GM23338 (cell line): ENCODE measurements at regions not wholly inside any gene's neighbourhood (a gene's known extent, or its start where the extent isn't known, plus 50 kb on each side); places are given as distances from the start of the nearest gene placed in this dataset.

Source experiments
- ATAC-seq: fragments of 200-7000 bp; cut with Tn5 transposase; 3 replicates; pipeline ENCODE4 v1.9.1; 2020
- DNase-seq: peaks from one replicate; pipeline ENCODE4 v3.0.0-alpha.2; 2015; ENCODE audit warnings: low spot score
- H2AFZ ChIP-seq: fragments of 200-600 bp; sonication (generic); 2 replicates; pipeline ENCODE4 v1.8.0; 2016; ENCODE audit warnings: antibody characterized with exemption, mild to moderate bottlenecking, moderate library complexity
- H3F3A ChIP-seq: fragments of 200-600 bp; sonication (generic); replicated peaks from 2 replicates; pipeline ENCODE4 v1.8.0; 2017; ENCODE audit warnings: antibody characterized with exemption, mixed run types, low read depth
- H3K27ac ChIP-seq: fragments of 200-600 bp; sonication (generic); 2 replicates; pipeline ENCODE4 v1.6.1; 2016; ENCODE audit warnings: low read depth
- H3K27me3 ChIP-seq: fragments of 200-600 bp; sonication (generic); 2 replicates; pipeline ENCODE4 v1.8.0; 2016; ENCODE audit warnings: mild to moderate bottlenecking, mixed run types, moderate library complexity; ENCODE audit not compliant: insufficient read depth
- H3K36me3 ChIP-seq: fragments of 200-600 bp; sonication (generic); 2 replicates; pipeline ENCODE4 v1.8.0; 2016; ENCODE audit warnings: mild to moderate bottlenecking; ENCODE audit not compliant: insufficient read depth
- H3K4me1 ChIP-seq: fragments of 200-600 bp; sonication (generic); 2 replicates; pipeline ENCODE4 v1.8.0; 2016; ENCODE audit warnings: mild to moderate bottlenecking, moderate library complexity; ENCODE audit not compliant: insufficient read depth
- H3K4me2 ChIP-seq: fragments of 200-600 bp; sonication (generic); 2 replicates; pipeline ENCODE4 v1.7.1; 2017; ENCODE audit warnings: mixed run types
- H3K4me3 ChIP-seq: fragments of 200-600 bp; sonication (generic); 2 replicates; pipeline ENCODE4 v1.6.1; 2016; ENCODE audit warnings: mixed run types
- H3K79me2 ChIP-seq: fragments of 200-600 bp; sonication (generic); replicated peaks from 2 replicates; pipeline ENCODE4 v1.8.0; 2017; ENCODE audit warnings: mild to moderate bottlenecking; ENCODE audit not compliant: insufficient read depth
- H3K9me2 ChIP-seq: fragments of 200-600 bp; sonication (generic); 2 replicates; pipeline ENCODE4 v1.8.0; 2017; ENCODE audit not compliant: insufficient read depth
- H4K20me1 ChIP-seq: fragments of 200-600 bp; sonication (generic); replicated peaks from 2 replicates; pipeline ENCODE4 v1.8.0; 2017; ENCODE audit warnings: mild to moderate bottlenecking; ENCODE audit not compliant: insufficient read depth
- H3K27ac Mint-ChIP-seq: 2 replicates; pipeline ENCODE4 v1.8.0; 2020; ENCODE audit warnings: inconsistent platforms, mild to moderate bottlenecking, moderate library complexity, mixed read lengths
- H3K27me3 Mint-ChIP-seq: 3 replicates; pipeline ENCODE4 v1.8.0; 2022; ENCODE audit warnings: low read depth, mild to moderate bottlenecking, moderate library complexity, mixed read lengths, inconsistent platforms; ENCODE audit not compliant: insufficient read depth, poor library complexity
- H3K36me3 Mint-ChIP-seq: 3 replicates; pipeline ENCODE4 v1.8.0; 2021; ENCODE audit warnings: low read depth, mild to moderate bottlenecking, inconsistent platforms, moderate library complexity, mixed read lengths
- H3K4me1 Mint-ChIP-seq: 3 replicates; pipeline ENCODE4 v1.8.0; 2020; ENCODE audit warnings: mild to moderate bottlenecking, inconsistent platforms, mixed read lengths
- H3K4me3 Mint-ChIP-seq: 3 replicates; pipeline ENCODE4 v1.8.0; 2021; ENCODE audit warnings: moderate library complexity, mild to moderate bottlenecking, inconsistent platforms, mixed read lengths
- H3K9me3 Mint-ChIP-seq: 3 replicates; pipeline ENCODE4 v1.8.0; 2020; ENCODE audit warnings: moderate library complexity, mild to moderate bottlenecking, inconsistent platforms, mixed read lengths
- CREB1 ChIP-seq: fragments of 250-450 bp; sonication (Bioruptor Pico); IDR thresholded peaks from 2 replicates; pipeline ENCODE4 v1.5.0; 2020; ENCODE audit warnings: low read depth, mild to moderate bottlenecking, moderate library complexity
- ETS1 ChIP-seq: IDR thresholded peaks from 2 replicates; pipeline ENCODE4 v1.6.1; 2016; ENCODE audit warnings: antibody characterized with exemption
- EZH2phosphoT487 ChIP-seq: fragments of 200-600 bp; sonication (generic); IDR thresholded peaks from one replicate; pipeline ENCODE4 v1.8.1; 2018; ENCODE audit warnings: antibody characterized with exemption; ENCODE audit not compliant: unreplicated experiment
- JUNB ChIP-seq: IDR thresholded peaks from one replicate; pipeline ENCODE4 v1.6.1; 2016; ENCODE audit warnings: antibody characterized with exemption; ENCODE audit not compliant: unreplicated experiment
- POLR2AphosphoS5 ChIP-seq: IDR thresholded peaks from 2 replicates; pipeline ENCODE4 v1.6.1; 2016; ENCODE audit warnings: antibody characterized with exemption, low read depth
- REST ChIP-seq: IDR thresholded peaks from one replicate; pipeline ENCODE4 v1.6.1; 2018; ENCODE audit warnings: antibody characterized with exemption; ENCODE audit not compliant: unreplicated experiment
- STAT1 ChIP-seq: IDR thresholded peaks from one replicate; pipeline ENCODE4 v1.6.1; 2016; ENCODE audit warnings: antibody characterized with exemption; ENCODE audit not compliant: unreplicated experiment
- ZNF114 ChIP-seq: fragments of 250-450 bp; sonication (Bioruptor Pico); IDR thresholded peaks from 2 replicates; pipeline ENCODE4 v1.5.0; 2020; ENCODE audit warnings: mild to moderate bottlenecking, moderate library complexity
- TF ChIP-seq, protein P1 (sequence below): fragments of 250-450 bp; sonication (Bioruptor Pico); IDR thresholded peaks from 2 replicates; pipeline ENCODE4 v1.5.0; 2020; ENCODE audit warnings: mild to moderate bottlenecking, moderate library complexity

- Histone ChIP-seq H4K20me1 (no peaks in the 10 kb centered on the region), H3K4me1 (no peaks in the 10 kb centered on the region), H3K9me2 (no peaks in the 10 kb centered on the region), H3K36me3 (no peaks in the 10 kb centered on the region), H3K4me3 (no peak overlapping the region), H3K27ac (no peak overlapping the region), H2AFZ (no peak overlapping the region), H3K79me2 (no peaks in the 10 kb centered on the region), H3K27me3 (no peaks in the 10 kb centered on the region), H3F3A (no peaks in the 10 kb centered on the region), H3K4me2 (no peak overlapping the region)
- no peak for DNase-seq
- peaks cover 2% of the 10 kb centered on the region for H3K27me3 Mint-ChIP-seq
- H3K4me3 Mint-ChIP-seq, result no peak overlapping the region
- H3K27ac Mint-ChIP-seq, result no peak overlapping the region
- no peak for ATAC-seq
- no peaks in the 10 kb centered on the region; the same call in 2 of the 3 replicates for H3K36me3 Mint-ChIP-seq
- no peaks in the 10 kb centered on the region for H3K9me3 Mint-ChIP-seq
- TF ChIP-seq EZH2phosphoT487 (no peak), JUNB (no peak), CREB1 (CRISPR knock-in tag) (no peak), ZNF114 (CRISPR knock-in tag) (no peak), ETS1 (no peak), POLR2AphosphoS5 (no peak), STAT1 (no peak), REST (no peak)
- TF ChIP-seq, protein P1, sequence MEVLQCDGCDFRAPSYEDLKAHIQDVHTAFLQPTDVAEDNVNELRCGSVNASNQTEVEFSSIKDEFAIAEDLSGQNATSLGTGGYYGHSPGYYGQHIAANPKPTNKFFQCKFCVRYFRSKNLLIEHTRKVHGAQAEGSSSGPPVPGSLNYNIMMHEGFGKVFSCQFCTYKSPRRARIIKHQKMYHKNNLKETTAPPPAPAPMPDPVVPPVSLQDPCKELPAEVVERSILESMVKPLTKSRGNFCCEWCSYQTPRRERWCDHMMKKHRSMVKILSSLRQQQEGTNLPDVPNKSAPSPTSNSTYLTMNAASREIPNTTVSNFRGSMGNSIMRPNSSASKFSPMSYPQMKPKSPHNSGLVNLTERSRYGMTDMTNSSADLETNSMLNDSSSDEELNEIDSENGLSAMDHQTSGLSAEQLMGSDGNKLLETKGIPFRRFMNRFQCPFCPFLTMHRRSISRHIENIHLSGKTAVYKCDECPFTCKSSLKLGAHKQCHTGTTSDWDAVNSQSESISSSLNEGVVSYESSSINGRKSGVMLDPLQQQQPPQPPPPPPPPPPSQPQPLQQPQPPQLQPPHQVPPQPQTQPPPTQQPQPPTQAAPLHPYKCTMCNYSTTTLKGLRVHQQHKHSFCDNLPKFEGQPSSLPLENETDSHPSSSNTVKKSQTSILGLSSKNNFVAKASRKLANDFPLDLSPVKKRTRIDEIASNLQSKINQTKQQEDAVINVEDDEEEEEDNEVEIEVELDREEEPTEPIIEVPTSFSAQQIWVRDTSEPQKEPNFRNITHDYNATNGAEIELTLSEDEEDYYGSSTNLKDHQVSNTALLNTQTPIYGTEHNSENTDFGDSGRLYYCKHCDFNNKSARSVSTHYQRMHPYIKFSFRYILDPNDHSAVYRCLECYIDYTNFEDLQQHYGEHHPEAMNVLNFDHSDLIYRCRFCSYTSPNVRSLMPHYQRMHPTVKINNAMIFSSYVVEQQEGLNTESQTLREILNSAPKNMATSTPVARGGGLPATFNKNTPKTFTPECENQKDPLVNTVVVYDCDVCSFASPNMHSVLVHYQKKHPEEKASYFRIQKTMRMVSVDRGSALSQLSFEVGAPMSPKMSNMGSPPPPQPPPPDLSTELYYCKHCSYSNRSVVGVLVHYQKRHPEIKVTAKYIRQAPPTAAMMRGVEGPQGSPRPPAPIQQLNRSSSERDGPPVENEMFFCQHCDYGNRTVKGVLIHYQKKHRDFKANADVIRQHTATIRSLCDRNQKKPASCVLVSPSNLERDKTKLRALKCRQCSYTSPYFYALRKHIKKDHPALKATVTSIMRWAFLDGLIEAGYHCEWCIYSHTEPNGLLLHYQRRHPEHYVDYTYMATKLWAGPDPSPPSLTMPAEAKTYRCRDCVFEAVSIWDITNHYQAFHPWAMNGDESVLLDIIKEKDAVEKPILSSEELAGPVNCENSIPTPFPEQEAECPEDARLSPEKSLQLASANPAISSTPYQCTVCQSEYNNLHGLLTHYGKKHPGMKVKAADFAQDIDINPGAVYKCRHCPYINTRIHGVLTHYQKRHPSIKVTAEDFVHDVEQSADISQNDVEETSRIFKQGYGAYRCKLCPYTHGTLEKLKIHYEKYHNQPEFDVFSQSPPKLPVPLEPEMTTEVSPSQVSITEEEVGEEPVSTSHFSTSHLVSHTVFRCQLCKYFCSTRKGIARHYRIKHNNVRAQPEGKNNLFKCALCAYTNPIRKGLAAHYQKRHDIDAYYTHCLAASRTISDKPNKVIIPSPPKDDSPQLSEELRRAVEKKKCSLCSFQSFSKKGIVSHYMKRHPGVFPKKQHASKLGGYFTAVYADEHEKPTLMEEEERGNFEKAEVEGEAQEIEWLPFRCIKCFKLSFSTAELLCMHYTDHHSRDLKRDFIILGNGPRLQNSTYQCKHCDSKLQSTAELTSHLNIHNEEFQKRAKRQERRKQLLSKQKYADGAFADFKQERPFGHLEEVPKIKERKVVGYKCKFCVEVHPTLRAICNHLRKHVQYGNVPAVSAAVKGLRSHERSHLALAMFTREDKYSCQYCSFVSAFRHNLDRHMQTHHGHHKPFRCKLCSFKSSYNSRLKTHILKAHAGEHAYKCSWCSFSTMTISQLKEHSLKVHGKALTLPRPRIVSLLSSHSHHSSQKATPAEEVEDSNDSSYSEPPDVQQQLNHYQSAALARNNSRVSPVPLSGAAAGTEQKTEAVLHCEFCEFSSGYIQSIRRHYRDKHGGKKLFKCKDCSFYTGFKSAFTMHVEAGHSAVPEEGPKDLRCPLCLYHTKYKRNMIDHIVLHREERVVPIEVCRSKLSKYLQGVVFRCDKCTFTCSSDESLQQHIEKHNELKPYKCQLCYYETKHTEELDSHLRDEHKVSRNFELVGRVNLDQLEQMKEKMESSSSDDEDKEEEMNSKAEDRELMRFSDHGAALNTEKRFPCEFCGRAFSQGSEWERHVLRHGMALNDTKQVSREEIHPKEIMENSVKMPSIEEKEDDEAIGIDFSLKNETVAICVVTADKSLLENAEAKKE (CRISPR knock-in tag), result no peak
- peaks cover 2% of the 10 kb centered on the region; the same call in 1 of the 3 replicates for H3K4me1 Mint-ChIP-seq
These were observed 422.1 kb upstream of the SYT1 start for GRCh38 chr12:78442454-78442801.
